ENCODE measurements at regions not wholly inside any gene's neighbourhood (a gene's known extent, or its start where the extent isn't known, plus 50 kb on each side); places are given as distances from the start of the nearest gene placed in this dataset.

GRCh38 chr1:83034851-83035250 is 964.1 kb downstream of the TTLL7 start:
- H3K27ac Mint-ChIP-seq = no peak overlapping the region
- DNase-seq = no peak
- H3K9me3 ChIP-seq (ENCODE audit: control insufficient read depth in 2 of 3, low read length in 3 of 3) = no peaks in the 10 kb centered on the region
- no peaks in the 10 kb centered on the region for H3K36me3 ChIP-seq (ENCODE audit: control insufficient read depth in 2 of 3, insufficient read depth in 3 of 3, low read length in 3 of 3)
- ATAC-seq = no peak
- H3K36me3 Mint-ChIP-seq = peaks cover 0 to 7% (median 0%) of the 10 kb centered on the region in 5 donors
- no peaks in the 10 kb centered on the region for H3K4me1 Mint-ChIP-seq
- H3K27me3 ChIP-seq (ENCODE audit: control insufficient read depth in 2 of 2, insufficient read depth in 2 of 2, low read length in 2 of 2) = no peaks in the 10 kb centered on the region
- H3K4me3 Mint-ChIP-seq = no peak overlapping the region
- CTCF ChIA-PET = no interaction called here
- H3K9me3 Mint-ChIP-seq = peaks cover 0 to 42% (median 11%) of the 10 kb centered on the region in 11 donors
- POLR2A ChIA-PET = no interaction called here
- peaks cover 0 to 10% (median 0%) of the 10 kb centered on the region in 5 donors for H3K27me3 Mint-ChIP-seq
- no peaks in the 10 kb centered on the region for H3K4me1 ChIP-seq (ENCODE audit: control insufficient read depth in 2 of 2, insufficient read depth in 2 of 2, low read length in 2 of 2)
- intact Hi-C loops (cut with micrococcal nuclease) = no loop called here
- H3K27ac ChIP-seq (ENCODE audit: low read depth, low read length) = no peak overlapping the region
- no peak overlapping the region for H3K4me3 ChIP-seq (ENCODE audit: low read length)

GRCh38 chr1:83033682-83034081 is 965.2 kb downstream of the TTLL7 start:
- no peaks in the 10 kb centered on the region for H3K4me1 ChIP-seq (ENCODE audit: control insufficient read depth in 2 of 2, insufficient read depth in 2 of 2, low read length in 2 of 2)
- no peak overlapping the region for H3K27ac ChIP-seq (ENCODE audit: low read depth, low read length)
- no peak overlapping the region for H3K4me3 Mint-ChIP-seq
- peaks cover 0 to 10% (median 0%) of the 10 kb centered on the region in 5 donors for H3K27me3 Mint-ChIP-seq
- H3K4me1 Mint-ChIP-seq = no peaks in the 10 kb centered on the region
- intact Hi-C loops (cut with micrococcal nuclease) = no loop called here
- ATAC-seq (no peak), DNase-seq (no peak)
- peaks cover 0 to 42% (median 11%) of the 10 kb centered on the region in 11 donors for H3K9me3 Mint-ChIP-seq
- H3K4me3 ChIP-seq (ENCODE audit: low read length) = no peak overlapping the region
- CTCF ChIA-PET = no interaction called here
- no peaks in the 10 kb centered on the region for H3K36me3 ChIP-seq (ENCODE audit: control insufficient read depth in 2 of 3, insufficient read depth in 3 of 3, low read length in 3 of 3)
- no peaks in the 10 kb centered on the region for H3K9me3 ChIP-seq (ENCODE audit: control insufficient read depth in 2 of 3, low read length in 3 of 3)
- H3K27me3 ChIP-seq (ENCODE audit: control insufficient read depth in 2 of 2, insufficient read depth in 2 of 2, low read length in 2 of 2) = no peaks in the 10 kb centered on the region
- no peak overlapping the region for H3K27ac Mint-ChIP-seq
- POLR2A ChIA-PET = no interaction called here
- peaks cover 0 to 7% (median 0%) of the 10 kb centered on the region in 5 donors for H3K36me3 Mint-ChIP-seq

- no peak for ATAC-seq
- ChIA-PET POLR2A (no interaction called here), CTCF (interaction anchor here (0.7 kb wide), 1 partner anchor 1372 kb away, joined by 3 read pairs; no protein-coding TSS in a partner anchor)
- Histone ChIP-seq H3K27ac (ENCODE audit: low read depth, low read length) (no peak overlapping the region), H3K9me3 (ENCODE audit: control insufficient read depth in 2 of 3, low read length in 3 of 3) (no peaks in the 10 kb centered on the region), H3K36me3 (ENCODE audit: control insufficient read depth in 2 of 3, insufficient read depth in 3 of 3, low read length in 3 of 3) (no peaks in the 10 kb centered on the region), H3K4me3 (ENCODE audit: low read length) (no peak overlapping the region), H3K27me3 (ENCODE audit: control insufficient read depth in 2 of 2, insufficient read depth in 2 of 2, low read length in 2 of 2) (no peaks in the 10 kb centered on the region), H3K4me1 (ENCODE audit: control insufficient read depth in 2 of 2, insufficient read depth in 2 of 2, low read length in 2 of 2) (no peaks in the 10 kb centered on the region)
- DNase-seq = no peak
- H3K9me3 Mint-ChIP-seq = peaks cover 0 to 19% (median 7%) of the 10 kb centered on the region in 11 donors
- H3K4me3 Mint-ChIP-seq = no peak overlapping the region
- intact Hi-C loops (cut with micrococcal nuclease) = no loop called here
- H3K27ac Mint-ChIP-seq = no peak overlapping the region
- no peaks in the 10 kb centered on the region for H3K4me1 Mint-ChIP-seq
- H3K36me3 Mint-ChIP-seq = peaks cover 0 to 7% (median 0%) of the 10 kb centered on the region in 5 donors
- peaks cover 0 to 10% (median 0%) of the 10 kb centered on the region in 5 donors for H3K27me3 Mint-ChIP-seq
Measured at GRCh38 chr1:83029916-83030315, 969.0 kb downstream of the TTLL7 start.

GRCh38 chr1:83029050-83029449 is 969.9 kb downstream of the TTLL7 start:
- peaks cover 0 to 14% (median 7%) of the 10 kb centered on the region in 11 donors for H3K9me3 Mint-ChIP-seq
- H3K36me3 Mint-ChIP-seq = peaks cover 0 to 7% (median 0%) of the 10 kb centered on the region in 5 donors
- no peak overlapping the region for H3K27ac ChIP-seq (ENCODE audit: low read depth, low read length)
- H3K4me1 Mint-ChIP-seq = no peaks in the 10 kb centered on the region
- ChIA-PET POLR2A (no interaction called here), CTCF (no interaction called here)
- DNase-seq (no peak), ATAC-seq (no peak)
- intact Hi-C loops (cut with micrococcal nuclease) = no loop called here
- H3K9me3 ChIP-seq (ENCODE audit: control insufficient read depth in 2 of 3, low read length in 3 of 3) = no peaks in the 10 kb centered on the region
- H3K27me3 ChIP-seq (ENCODE audit: control insufficient read depth in 2 of 2, insufficient read depth in 2 of 2, low read length in 2 of 2) = no peaks in the 10 kb centered on the region
- no peak overlapping the region for H3K4me3 Mint-ChIP-seq
- no peaks in the 10 kb centered on the region for H3K4me1 ChIP-seq (ENCODE audit: control insufficient read depth in 2 of 2, insufficient read depth in 2 of 2, low read length in 2 of 2)
- no peak overlapping the region for H3K4me3 ChIP-seq (ENCODE audit: low read length)
- H3K27me3 Mint-ChIP-seq = peaks cover 0 to 10% (median 0%) of the 10 kb centered on the region in 5 donors
- H3K36me3 ChIP-seq (ENCODE audit: control insufficient read depth in 2 of 3, insufficient read depth in 3 of 3, low read length in 3 of 3) = no peaks in the 10 kb centered on the region
- H3K27ac Mint-ChIP-seq = no peak overlapping the region

GRCh38 chr1:83028467-83028866 is 970.5 kb downstream of the TTLL7 start:
- H3K27ac Mint-ChIP-seq = no peak overlapping the region
- no peak overlapping the region for H3K4me3 ChIP-seq (ENCODE audit: low read length)
- H3K4me1 ChIP-seq (ENCODE audit: control insufficient read depth in 2 of 2, insufficient read depth in 2 of 2, low read length in 2 of 2) = no peaks in the 10 kb centered on the region
- H3K4me1 Mint-ChIP-seq = no peaks in the 10 kb centered on the region
- H3K36me3 ChIP-seq (ENCODE audit: control insufficient read depth in 2 of 3, insufficient read depth in 3 of 3, low read length in 3 of 3) = no peaks in the 10 kb centered on the region
- H3K9me3 ChIP-seq (ENCODE audit: control insufficient read depth in 2 of 3, low read length in 3 of 3) = no peaks in the 10 kb centered on the region
- peaks cover 0 to 10% (median 0%) of the 10 kb centered on the region in 5 donors for H3K27me3 Mint-ChIP-seq
- H3K4me3 Mint-ChIP-seq = no peak overlapping the region
- ChIA-PET CTCF (no interaction called here), POLR2A (no interaction called here)
- no peaks in the 10 kb centered on the region for H3K27me3 ChIP-seq (ENCODE audit: control insufficient read depth in 2 of 2, insufficient read depth in 2 of 2, low read length in 2 of 2)
- no peak overlapping the region for H3K27ac ChIP-seq (ENCODE audit: low read depth, low read length)
- intact Hi-C loops (cut with micrococcal nuclease) = no loop called here
- DNase-seq (no peak), ATAC-seq (no peak)
- peaks cover 0 to 7% (median 0%) of the 10 kb centered on the region in 5 donors for H3K36me3 Mint-ChIP-seq
- H3K9me3 Mint-ChIP-seq = peaks cover 0 to 14% (median 7%) of the 10 kb centered on the region in 11 donors

- ChIA-PET POLR2A (no interaction called here), CTCF (no interaction called here)
- ATAC-seq = no peak
- Histone ChIP-seq H3K36me3 (ENCODE audit: control insufficient read depth in 2 of 3, insufficient read depth in 3 of 3, low read length in 3 of 3) (no peaks in the 10 kb centered on the region), H3K4me3 (ENCODE audit: low read length) (no peak overlapping the region), H3K27me3 (ENCODE audit: control insufficient read depth in 2 of 2, insufficient read depth in 2 of 2, low read length in 2 of 2) (no peaks in the 10 kb centered on the region), H3K4me1 (ENCODE audit: control insufficient read depth in 2 of 2, insufficient read depth in 2 of 2, low read length in 2 of 2) (no peaks in the 10 kb centered on the region), H3K27ac (ENCODE audit: low read depth, low read length) (no peak overlapping the region), H3K9me3 (ENCODE audit: control insufficient read depth in 2 of 3, low read length in 3 of 3) (no peaks in the 10 kb centered on the region)
- H3K4me1 Mint-ChIP-seq = no peaks in the 10 kb centered on the region
- H3K9me3 Mint-ChIP-seq = peaks cover 0 to 8% (median 0%) of the 10 kb centered on the region in 11 donors
- no peak overlapping the region for H3K27ac Mint-ChIP-seq
- no peak for DNase-seq
- peaks cover 0 to 10% (median 0%) of the 10 kb centered on the region in 5 donors for H3K27me3 Mint-ChIP-seq
- no peak overlapping the region for H3K4me3 Mint-ChIP-seq
- intact Hi-C loops (cut with micrococcal nuclease) = no loop called here
- H3K36me3 Mint-ChIP-seq = peaks cover 0 to 7% (median 0%) of the 10 kb centered on the region in 5 donors
Measured at GRCh38 chr1:83027511-83027910, 971.4 kb downstream of the TTLL7 start.

DNA sequence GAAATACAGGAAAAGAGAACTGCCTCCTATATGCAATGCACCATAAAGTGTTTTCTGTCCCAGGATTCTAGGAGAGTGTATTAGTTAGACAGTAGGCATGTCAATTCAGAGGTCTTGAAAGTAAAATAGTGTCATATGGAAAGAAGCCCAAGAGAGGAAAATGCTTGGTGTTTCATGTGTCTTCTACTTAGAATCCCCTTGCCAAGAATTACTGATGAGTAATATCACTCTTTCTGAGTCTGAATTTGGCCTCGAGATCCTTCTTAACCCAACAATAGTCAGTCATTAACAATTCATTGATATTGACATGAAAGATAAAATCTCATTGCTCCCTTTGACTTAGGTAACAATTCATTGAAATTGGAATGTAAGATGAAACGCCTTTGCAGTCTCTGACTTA is 972.2 kb downstream of the TTLL7 start:
- Histone ChIP-seq H3K36me3 (ENCODE audit: control insufficient read depth in 2 of 3, insufficient read depth in 3 of 3, low read length in 3 of 3) (no peaks in the 10 kb centered on the region), H3K27me3 (ENCODE audit: control insufficient read depth in 2 of 2, insufficient read depth in 2 of 2, low read length in 2 of 2) (no peaks in the 10 kb centered on the region), H3K27ac (ENCODE audit: low read depth, low read length) (no peak overlapping the region), H3K4me3 (ENCODE audit: low read length) (no peak overlapping the region), H3K9me3 (ENCODE audit: control insufficient read depth in 2 of 3, low read length in 3 of 3) (no peaks in the 10 kb centered on the region), H3K4me1 (ENCODE audit: control insufficient read depth in 2 of 2, insufficient read depth in 2 of 2, low read length in 2 of 2) (no peaks in the 10 kb centered on the region)
- ChIA-PET POLR2A (no interaction called here), CTCF (no interaction called here)
- ATAC-seq (no peak), DNase-seq (no peak)
- Mint-ChIP-seq H3K9me3 (peaks cover 0 to 8% (median 0%) of the 10 kb centered on the region in 11 donors), H3K27ac (no peak overlapping the region), H3K27me3 (peaks cover 0 to 10% (median 0%) of the 10 kb centered on the region in 5 donors), H3K4me1 (no peaks in the 10 kb centered on the region), H3K4me3 (no peak overlapping the region), H3K36me3 (peaks cover 0 to 7% (median 0%) of the 10 kb centered on the region in 5 donors)
- intact Hi-C loops (cut with micrococcal nuclease) = no loop called here
